ENCODE measurements at regions not wholly inside any gene's neighbourhood (a gene's known extent, or its start where the extent isn't known, plus 50 kb on each side); places are given as distances from the start of the nearest gene placed in this dataset.

GRCh38 chr9:134497283-134497860, 144.2 kb upstream of the COL5A1 start:
- no peak for TF ChIP-seq ZNF124 (CRISPR knock-in tag; IDR thresholded peaks at IDR 0.05)
- TF ChIP-seq SRF (CRISPR knock-in tag; IDR thresholded peaks at IDR 0.05): no peak
- TF ChIP-seq RAD21 (CRISPR knock-in tag; conservative IDR thresholded peaks at IDR 0.05 in 1 of 2, IDR thresholded peaks at IDR 0.05 in 1 of 2): no peak
- TF ChIP-seq BRCA1 (IDR thresholded peaks at IDR 0.05): no peak
- no peak for TF ChIP-seq BRCA1 (CRISPR knock-in tag; IDR thresholded peaks at IDR 0.05)
- no peak for TF ChIP-seq ZFX (CRISPR knock-in tag; IDR thresholded peaks at IDR 0.05)
- no peak for TF ChIP-seq PBX2 (CRISPR knock-in tag; IDR thresholded peaks at IDR 0.05; ENCODE audit: low read depth)
- no peak for TF ChIP-seq PBX2 (tag; conservative IDR thresholded peaks at IDR 0.05; ENCODE audit: low read depth)
- no peak for TF ChIP-seq CTCF (IDR thresholded peaks at IDR 0.05 in 2 of 3, conservative IDR thresholded peaks at IDR 0.05 in 1 of 3; ENCODE audit: insufficient read depth in 2 of 3, low read depth in 1 of 3, low read length in 3 of 3)
- TF ChIP-seq MEF2D (tag; conservative IDR thresholded peaks at IDR 0.05; ENCODE audit: low read depth): no peak
- no peak for TF ChIP-seq HMG20B (CRISPR knock-in tag; IDR thresholded peaks at IDR 0.05)
- TF ChIP-seq CREM (IDR thresholded peaks at IDR 0.05; ENCODE audit: low read depth): no peak
- no peak for TF ChIP-seq TAF1 (IDR thresholded peaks at IDR 0.05; ENCODE audit: control insufficient read depth, extremely low read depth, insufficient read depth, low read length, severe bottlenecking)
- TF ChIP-seq SP1 (CRISPR knock-in tag; IDR thresholded peaks at IDR 0.05): no peak
- no peak for TF ChIP-seq PREB (CRISPR knock-in tag; IDR thresholded peaks at IDR 0.05)
- no peak for TF ChIP-seq POLR2A (conservative IDR thresholded peaks at IDR 0.05)
